T-helper 1 cell treated with Interleukin-12 subunit alpha and Interleukin-12 subunit beta and Interleukin-4 antibody, amounts not matched to agents 30 ng/mL and 1 ng/mL, for 36 hours (primary cell): ENCODE measurements at regions not wholly inside any gene's neighbourhood (a gene's known extent, or its start where the extent isn't known, plus 50 kb on each side); places are given as distances from the start of the nearest gene placed in this dataset.

ENCODE experiments used
- intact Hi-C: fragments of 100-400 bp; cut with micrococcal nuclease; formaldehyde crosslinking; loops from one replicate; pipeline ENCODE4 v1.15.1; 2024

DNA sequence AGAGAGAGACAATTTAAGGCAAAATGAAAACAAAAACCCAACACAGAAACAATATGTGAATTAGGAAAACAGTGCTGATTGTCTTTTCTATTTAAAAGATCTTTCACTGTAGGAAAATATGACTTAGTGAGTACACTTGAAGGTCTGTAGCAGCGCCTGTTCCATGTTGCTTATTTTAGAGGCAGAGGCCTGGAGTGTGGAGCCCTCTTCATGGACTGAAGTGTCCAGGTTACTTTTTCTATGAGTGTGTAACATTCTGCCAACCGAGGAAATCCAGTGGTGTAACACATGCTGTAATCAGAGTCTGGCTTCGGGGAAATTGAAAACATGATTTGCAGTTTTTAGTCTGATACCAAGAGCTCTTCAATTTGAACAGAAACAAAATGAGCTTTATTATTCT is 64.0 kb upstream of the GPRIN3 start:
- intact Hi-C loops = no loop called here

DNA sequence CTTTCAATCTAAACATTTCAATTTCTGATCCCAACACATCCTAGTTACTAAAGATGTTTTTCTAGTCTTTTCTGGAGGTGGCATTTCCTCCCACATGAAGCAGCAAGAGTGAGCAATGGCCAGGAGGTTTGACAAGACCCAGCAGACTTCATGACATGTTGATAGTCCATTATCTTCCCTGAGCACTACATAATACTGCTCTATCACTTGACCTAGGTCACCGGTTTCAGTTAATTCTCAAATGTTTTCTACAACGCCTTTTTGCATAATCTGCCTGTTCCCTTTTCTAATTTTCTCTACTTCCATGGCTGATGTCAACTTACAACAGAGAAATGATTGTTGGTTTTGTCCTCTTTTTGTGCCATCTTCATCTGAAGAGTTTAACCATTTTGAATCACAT is 62.0 kb upstream of the GPRIN3 start:
- intact Hi-C loops = no loop called here

DNA sequence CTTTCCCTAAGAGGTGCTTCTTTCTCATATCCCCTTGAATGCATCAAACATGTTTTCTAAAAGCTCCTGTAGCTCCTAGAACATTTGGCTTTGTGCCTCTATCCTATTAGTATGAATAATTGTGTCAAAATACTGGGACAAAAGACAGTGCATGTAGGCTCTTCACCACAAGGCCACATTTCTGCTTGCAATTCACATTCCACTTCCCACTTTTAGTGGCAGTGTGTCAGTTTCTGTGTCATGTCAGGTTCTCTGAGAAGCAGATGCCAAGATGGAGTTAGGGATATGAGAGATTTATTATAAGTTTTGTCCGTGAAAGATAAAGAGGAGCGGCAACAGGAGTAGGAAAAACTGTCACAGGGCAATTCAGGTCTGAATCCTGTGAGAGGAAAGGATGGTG is 61.3 kb upstream of the GPRIN3 start:
- intact Hi-C loops = no loop called here

DNA sequence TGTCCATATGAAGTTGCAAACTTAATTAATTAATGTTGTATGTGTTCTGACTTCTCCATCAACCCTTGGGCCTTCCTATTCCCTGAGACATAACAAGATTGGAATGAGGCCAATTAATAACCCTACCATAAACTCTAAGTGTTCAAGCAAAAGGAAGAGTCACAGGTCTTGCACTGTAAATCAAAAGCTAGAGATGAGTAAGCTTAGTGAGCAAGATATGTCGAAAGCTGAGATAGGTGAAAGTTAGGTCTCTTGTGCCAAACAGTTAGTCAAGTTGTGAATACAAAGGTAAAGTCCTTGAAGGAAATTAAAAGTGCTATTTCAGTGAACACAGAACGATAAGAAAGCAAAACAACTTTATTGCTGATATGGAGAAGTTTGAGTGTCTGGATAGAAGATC is 58.2 kb upstream of the GPRIN3 start:
- intact Hi-C loops = no loop called here

DNA sequence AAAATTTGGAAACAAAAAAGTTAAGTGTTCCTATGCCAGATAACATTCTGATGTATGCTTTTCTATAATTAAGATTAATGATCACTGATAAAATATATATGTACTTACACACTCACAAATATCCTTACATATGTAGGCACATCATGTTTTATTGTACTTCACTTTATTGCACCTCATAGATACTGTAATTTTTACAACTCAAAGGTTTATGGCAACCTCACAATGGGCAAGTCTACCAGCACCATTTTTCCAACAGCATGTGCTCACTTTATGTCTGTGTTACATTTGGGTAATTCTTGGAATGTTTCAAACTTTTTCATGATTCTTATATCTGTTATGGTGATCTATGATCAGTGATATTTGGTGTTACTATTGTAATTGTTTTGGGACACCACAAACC is 57.8 kb upstream of the GPRIN3 start:
- intact Hi-C loops = no loop called here

DNA sequence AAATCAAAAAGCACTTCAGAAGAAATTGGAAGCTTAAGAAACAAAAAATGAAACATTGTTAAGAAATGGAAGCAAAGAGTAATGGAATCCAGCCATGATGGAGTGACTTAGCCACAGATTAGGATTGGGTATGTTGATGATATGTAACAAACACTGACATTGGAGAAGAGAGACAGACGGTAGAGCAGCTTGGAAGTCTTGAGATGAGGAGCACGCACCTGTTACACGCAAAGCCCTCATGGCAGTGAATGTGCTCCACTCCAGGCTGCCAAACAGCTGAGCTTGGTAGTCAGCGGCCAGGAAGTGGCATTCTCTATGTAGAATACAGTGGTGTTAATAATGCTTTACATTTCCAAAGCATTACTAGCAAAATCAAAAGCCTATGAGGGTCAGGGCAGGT is 56.9 kb upstream of the GPRIN3 start:
- intact Hi-C loops = no loop called here

DNA sequence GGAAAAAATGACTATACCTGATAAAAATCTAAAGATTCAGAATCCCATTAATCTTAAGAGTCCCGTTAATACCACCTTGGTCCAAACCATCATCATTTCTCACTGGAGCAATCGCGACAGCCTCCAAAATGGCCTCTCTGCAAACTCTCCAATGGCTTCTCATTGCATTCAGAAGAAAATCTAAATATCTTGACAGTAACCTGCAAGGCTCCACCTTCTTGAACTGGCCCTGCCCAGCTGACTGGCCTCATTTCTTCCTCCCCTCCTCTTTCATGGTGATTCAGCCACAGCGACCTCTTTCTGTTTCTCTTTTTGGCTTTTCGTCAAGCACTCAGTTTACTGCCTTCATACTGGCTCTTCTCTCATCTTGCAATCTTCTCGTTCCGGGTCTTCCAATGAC is 56.2 kb upstream of the GPRIN3 start:
- intact Hi-C loops = no loop called here

DNA sequence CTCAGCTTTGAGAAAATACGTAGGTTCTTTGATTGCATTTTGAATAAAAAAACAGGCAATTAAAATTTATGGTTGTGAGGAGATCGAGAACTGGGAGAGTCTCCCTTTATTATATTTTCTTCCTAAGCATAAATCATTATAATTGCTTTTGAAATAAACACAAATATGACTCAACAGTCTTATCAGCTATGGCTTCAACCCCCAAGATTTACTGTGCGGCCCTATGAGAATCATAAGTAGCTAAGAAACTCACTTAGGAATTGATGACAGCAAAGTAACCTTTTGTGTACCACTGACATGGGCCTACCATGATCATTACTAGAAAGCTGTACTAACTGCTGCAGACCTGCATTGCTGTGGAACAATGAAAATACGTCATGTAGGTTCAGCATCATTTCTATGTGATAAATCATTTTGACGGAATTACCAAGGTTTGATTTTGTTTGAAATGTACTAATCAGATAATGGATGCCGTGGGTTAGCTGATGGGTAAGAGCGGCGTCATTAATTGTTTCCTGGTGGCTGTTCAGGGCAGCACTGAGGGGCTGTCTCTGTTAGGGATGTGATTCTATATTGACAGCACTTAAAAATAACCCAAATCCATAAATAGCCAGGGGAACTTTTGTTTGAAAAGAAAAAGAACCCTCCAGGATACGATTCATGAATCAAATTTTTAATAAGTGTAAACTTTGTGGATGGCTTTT is 51.5 kb upstream of the GPRIN3 start:
- intact Hi-C loops = no loop called here

DNA sequence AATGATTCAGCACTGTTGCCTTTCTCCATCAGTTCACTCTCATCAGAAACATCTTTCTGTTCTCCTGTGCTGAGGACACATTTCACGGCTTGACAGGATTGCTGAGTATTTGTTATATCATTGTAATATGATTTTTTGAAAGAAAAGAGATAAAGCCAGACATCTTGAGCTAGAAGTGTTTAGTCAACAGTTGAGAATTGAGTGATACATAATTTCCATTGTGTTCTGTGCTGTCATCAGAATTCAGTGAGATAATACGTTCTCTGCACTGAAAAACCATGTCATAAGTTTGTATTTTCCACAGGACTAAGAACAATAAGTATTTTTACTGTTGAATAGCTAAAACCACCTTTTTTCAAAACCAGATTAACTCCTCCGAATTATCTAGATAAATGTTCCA is 50.2 kb upstream of the GPRIN3 start:
- intact Hi-C loops = no loop called here
